ENCODE measurements at regions not wholly inside any gene's neighbourhood (a gene's known extent, or its start where the extent isn't known, plus 50 kb on each side); places are given as distances from the start of the nearest gene placed in this dataset.
"Not testable (repeated sequence)": the region's sequence is repeated elsewhere in the genome, so short reads cannot be mapped to it uniquely, and the experiment has no call there.

DNA sequence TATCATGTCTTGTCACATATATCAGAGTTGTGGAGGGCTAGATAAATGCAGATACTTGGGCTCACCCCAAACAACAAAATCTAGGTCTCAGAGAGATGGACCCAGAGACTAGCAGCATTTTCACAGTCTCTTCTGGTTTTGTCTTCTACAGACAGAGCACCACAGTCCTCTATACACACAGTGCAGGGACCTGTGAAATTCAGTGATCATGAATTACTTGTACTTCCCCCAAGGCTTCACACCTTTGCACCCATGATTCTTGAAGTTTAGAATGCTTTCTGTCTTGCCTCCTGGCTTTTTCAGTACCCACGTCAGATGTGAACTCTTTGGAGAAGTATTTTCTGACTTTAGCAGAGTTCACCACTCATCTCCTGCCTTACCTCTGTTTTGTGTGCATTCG, 371.5 kb upstream of the PRR16 start:
- no peak for DNase-seq

DNA sequence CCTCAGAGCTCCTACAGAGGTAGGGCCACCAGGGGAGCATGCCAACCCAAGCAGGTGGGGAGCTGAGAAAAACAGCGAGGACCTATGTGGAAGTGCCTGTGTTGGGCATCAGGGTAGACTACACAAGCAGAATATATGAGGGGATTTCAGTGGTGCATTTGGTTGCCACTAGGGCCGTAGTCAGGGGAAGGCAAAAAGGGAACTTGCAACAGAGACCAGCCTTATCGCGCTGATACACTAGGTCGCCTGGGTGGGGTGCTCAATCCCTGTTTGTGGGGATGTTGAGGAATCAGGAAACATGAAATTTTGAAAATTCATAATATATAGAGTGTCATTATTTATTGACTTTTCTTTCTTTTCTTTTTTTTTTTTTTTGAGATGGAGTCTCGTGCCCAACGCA, 370.9 kb upstream of the PRR16 start:
- no peak for DNase-seq

DNA sequence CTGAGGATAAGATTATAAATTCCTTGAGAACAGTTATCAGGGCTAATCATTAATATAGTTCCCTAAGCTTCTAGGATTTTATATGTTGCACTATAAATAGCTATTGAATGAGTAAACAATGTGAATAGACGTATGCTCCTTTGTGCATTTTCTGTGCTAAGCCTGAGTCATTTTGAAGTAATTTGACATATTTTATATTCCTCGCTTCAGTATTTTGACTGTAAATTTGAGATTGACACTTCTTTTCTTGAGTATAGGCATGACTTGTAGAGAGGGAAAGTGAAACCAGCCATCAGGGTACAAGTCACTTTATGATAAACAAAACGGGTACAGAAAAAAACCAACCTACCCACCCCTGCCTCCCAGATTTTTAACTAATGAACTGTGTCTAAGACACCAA, 367.7 kb upstream of the PRR16 start:
- DNase-seq, result no peak

DNA sequence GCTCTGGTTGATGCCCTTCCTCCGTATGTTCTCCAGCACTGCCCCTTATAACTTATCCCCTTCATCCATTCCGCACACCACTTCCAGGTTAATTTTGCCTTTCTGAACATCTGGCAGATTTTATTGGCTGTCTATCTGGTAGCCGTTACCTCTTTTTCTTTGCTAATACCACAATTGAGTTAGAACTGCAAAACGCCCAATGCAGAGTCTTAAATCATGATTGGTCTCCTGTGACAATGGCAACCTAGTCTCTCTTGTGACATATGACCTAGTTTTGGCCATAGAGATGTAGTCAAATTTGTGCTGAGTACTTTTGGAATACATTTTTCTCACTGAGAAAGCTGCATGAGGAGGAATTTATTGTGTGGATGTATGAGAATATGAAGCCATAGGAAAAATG, 365.7 kb upstream of the PRR16 start:
- no peak for DNase-seq

DNA sequence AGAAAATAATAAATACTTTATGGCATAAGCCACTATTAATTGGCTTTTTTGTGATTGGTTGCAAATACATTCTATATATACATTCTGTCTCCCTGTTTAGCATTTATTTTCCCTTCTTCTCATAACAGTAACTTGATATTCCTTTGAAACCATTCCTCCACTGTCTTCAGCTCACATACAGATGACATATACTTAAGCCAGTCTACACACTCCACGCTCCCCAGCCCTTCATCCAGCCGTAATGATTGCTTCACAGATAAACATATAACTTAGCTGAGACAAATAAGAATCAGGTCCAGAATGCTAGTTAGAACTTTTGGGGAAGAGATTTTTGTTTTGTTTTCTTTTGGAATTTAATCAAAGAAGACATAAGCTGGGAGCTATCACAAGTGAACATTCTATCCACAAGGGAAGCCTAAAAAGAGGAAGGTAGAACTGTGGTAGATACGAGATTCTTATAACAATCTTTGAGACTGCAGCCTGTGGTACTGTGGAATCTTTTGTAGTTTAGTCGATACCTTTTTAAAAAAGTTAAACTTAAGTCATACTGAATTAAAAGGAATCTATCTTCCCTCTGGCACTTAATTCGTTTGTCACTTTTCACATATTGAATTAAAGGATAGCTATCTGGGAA, 365.1 kb upstream of the PRR16 start:
- DNase-seq, result no peak

DNA sequence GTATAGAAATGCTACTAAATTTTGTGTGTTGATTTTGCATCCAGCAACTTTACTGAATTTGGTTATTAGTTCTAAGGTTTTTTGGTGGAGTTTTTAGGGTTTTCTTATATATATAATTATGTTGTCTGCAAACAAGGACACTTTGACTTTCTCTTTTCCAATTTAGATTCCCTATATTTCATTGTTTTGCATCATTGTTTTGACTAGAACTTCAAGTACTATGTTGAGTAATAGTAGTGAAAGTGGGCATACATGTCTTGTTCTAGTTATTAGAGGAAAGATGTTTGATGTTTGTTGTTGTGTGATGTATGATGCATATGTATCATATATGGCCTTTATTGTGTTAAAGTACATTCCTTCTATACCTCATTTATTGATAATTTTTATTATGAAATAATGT, 362.3 kb upstream of the PRR16 start:
- DNase-seq, result no peak

DNA sequence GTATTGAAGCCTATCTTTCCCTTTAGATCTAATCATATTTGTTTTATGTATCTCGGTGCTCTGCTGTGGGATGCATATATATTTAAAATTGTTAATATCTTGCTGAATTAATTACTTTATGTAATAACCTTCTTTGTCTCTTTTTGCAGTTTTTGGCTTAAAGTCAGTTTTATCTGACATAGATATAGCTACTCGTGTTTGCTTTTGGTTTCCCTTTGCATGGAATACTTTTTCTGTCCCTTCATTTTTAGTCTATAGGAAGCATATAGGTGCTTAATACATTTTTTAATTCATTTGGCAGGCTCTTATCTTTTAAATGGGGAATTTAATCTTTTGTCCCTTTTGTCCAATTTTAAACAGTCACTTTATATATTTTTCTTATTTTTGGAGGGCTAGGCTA, 360.6 kb upstream of the PRR16 start:
- no peak for DNase-seq

DNA sequence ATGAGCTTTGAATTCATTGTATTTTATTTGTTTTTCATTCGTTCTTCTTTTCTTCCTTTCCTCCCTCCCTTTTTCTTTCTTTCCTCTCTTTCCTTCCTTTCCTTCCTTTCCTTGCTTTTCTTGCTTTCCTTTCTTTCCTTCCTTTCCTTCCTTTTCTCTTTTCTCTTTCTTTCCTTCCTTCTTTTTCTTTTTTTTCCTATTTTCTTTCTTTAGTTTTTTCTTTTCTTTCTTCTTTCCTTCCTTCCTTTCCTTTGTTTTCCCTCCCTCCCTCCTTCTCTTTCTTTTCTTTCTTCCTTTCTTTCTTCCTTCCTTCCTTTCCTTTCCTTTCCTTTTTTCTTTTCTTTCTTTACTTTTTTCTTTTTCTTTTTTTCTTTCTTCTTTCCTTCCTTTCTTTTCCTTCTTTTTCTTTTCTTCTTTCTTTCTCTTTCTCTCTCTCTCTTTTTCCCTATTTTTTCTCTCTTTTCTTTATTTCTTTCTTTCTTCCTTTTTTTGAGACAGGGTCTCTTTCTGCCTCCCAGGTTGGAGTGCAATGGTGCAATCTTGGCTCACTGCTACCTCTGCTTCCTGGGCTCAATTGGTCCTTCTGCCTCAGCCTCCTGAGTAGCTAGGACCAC, 357.1 kb upstream of the PRR16 start:
- DNase-seq, result no peak

DNA sequence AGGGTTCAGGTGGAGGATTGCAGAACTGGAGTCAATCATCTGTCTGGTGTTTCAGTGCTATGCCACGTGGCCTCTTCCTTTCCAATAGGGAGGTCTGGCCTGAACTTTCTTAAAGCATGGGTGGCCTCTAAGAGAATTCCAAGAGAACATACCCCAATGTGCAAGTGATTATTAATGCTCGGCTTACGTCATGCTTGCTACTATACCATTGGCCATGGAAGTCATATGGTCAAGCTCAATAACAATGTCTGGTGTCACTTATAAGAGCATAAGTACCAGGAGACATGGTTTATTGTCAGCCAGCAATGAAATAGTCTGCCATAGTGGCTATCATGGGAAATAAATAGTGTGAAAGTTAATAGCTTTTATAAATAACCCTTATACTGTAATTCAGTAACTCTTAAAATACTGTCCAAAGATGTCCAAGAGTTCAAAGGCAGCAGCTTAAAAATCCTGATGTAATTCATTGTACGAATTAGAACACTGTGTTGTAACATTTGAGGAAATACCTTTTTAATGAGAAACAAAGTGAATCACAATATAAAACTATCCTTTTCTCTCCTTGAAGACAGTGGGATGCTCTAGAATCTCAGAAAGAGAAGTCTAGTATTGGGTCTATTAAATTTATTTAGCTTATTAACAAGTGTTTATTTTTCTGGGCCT, 355.4 kb upstream of the PRR16 start:
- no peak for DNase-seq

DNA sequence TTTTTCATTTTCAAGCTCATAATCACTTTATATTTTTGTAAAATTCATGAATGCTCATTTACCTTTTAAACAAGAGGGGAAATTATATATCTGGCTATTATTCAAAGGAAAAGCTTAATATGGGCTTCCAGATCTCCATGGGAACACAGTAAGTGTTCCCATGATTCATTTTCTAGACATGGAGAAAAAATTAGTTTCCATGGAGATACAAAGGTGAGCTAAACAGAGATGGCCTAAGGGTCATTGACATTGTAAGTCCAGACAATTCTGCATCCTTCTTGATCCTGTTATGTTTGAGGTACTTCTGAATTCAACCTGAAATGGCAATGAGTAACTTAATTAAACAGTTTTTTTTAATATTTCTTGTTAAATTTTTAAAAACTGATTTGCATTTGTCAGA, 341.4 kb upstream of the PRR16 start:
- DNase-seq, result no peak

DNA sequence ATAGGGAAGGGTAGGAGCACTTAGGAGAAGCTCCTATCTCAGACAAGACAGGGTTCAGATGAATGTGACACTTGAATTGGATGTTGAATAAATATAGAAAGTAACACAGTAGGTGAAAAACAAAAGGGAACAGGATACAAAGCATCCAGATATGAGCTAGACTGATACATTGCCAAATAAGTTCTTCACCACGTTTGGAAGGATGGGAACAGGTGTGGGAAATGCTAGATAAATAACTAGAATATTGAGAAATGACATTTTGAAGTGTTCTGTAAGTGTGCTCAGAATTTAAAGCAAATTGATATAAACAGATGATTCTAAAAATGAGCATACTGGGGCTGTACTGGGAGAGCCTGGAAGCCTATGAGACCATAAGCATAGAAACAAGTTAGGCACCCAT, 340.1 kb upstream of the PRR16 start:
- no peak for DNase-seq

DNA sequence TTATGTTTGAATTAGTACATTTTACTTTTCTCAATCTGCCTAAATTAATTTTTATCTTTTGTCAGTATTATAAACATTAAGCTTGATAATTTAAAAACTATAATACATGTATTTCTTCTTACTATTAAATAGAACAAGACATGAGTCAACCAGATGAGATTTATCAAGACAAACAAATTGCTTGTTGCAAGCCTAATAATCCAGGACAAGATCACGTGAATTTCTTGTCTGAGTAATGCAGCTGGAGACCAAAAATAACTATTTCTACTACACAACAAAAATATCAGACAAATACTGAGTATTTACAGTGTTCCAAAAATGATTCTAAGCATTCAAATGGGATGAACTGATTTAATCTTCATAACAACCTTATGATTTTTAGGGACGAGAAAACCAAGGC, 339.1 kb upstream of the PRR16 start:
- DNase-seq, result no peak

DNA sequence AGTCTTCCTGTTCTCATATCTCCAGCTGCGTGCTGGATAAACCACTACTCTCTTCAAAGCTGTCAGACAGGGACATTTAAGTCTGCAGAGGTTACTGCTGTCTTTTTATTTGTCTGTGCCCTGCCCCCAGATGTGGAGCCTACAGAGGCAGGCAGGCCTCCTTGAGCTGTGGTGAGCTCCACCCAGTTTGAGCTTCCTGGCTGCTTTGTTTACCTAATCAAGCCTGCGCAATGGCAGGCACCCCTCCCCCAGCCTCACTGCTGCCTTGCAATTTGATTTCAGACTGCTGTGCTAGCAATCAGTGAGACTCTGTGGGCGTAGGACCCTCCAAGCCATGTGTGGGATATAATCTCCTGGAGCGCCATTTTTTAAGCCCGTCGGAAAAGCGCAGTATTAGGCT, 331.8 kb upstream of the PRR16 start:
- DNase-seq, result not testable (repeated sequence)

DNA sequence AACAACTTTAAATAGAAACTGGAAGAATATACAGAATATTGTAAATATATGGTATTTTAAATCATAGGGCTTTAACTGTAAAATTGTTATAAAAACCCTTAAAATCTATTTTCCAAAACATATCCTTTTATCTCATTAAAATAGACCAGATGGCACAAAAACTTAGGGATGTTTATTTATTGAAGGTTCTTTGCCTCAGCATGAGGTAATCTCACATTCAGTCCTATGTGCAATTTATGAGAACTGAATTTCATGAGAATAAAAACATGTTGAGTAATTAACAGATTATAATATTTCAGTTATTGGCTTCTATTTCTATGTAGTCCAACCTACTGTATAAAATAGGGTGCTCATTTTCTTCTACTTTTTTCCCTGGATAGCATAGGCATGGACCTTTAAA, 329.2 kb upstream of the PRR16 start:
- no peak for DNase-seq

DNA sequence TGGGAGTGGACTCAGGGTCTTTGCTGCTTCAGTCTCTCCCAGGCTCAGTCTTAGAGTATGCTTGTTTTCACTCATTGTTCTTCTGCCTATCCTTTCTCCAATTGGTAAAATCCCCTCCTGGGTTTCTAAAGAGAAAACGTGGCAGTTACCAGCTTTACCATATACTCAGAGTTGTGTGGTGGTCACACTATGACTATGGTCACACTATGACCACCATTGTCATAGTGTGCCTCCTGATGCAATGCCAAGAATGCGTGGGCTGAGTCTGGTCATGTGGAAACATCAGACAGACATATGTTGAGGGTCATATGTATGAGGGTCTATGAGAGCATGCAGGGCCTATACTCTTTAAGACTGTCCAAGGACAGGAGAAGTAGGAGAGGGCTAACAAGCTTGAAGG, 326.5 kb upstream of the PRR16 start:
- DNase-seq, result no peak

DNA sequence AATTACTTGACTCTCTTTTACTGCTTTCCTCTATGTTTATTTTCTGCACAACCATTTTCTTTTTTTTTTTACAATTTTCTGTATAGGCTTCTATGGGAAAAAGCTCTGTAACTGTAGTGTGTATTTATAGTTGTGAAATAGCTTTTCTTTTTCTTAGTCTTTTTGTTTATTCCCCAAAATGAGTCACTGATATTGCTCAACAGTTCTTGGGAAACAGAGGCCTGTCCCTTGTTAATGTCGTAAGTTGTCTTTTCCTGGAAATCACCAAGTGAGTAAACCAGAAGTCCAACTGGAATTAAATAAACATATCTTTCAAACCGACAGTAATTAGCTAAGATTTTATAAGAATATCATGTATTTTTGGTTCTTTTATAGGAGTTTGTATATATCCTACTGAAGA, 325.1 kb upstream of the PRR16 start:
- DNase-seq, result no peak

DNA sequence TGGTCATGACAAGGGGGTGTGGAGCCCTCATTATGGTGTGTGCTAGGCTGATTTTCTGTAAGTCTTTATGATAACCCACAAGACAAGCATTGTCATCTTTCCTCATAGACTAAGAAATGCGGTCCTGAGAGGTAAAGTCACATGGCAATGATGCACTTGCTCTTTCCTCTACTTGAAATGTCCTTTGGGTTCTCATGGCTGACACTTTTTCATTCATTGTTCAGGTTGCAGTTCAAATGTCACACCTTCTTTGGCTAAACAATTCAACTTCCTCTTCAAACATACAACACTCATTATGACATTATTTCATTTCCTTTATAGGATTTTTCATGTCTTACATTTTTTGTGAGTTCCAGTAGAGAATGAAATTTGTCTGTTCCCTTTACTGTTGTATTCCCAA, 323.6 kb upstream of the PRR16 start:
- no peak for DNase-seq

DNA sequence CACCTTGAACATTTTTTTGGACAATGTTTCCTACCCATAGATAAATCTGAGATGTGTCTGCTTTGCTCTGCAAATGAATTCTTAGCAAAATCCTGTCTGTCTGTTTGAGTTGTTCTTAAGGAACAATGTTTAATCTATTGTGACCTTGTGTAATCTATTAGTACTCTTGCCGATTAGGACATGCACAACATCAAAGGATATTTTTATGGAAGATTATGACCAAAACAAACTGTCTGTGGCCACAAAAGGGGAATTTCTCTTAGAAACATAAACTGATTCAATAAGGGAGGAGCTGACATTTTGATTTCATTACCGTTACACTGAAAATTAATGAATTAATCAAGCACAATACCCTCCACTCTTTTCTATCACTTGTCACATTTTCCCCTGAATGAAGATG, 323.0 kb upstream of the PRR16 start:
- DNase-seq, result no peak

DNA sequence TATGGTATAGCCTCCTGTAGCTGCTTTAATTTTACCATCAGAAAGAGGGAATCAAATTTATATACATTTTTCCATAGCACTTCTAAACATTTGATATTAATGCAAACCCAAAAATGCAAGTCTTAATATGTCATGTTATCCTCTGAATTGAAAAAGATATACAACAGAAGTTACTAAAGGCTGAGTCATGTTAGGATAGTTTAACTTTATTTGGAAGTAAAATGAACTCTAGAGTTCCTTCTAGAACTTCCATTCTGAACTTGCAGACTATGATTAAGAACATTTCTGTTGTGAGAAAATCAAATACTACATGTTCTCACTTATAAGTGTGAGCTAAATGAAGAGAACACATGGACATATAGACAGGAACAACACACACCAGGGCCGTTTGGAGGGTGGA, 317.3 kb upstream of the PRR16 start:
- no peak for DNase-seq

DNA sequence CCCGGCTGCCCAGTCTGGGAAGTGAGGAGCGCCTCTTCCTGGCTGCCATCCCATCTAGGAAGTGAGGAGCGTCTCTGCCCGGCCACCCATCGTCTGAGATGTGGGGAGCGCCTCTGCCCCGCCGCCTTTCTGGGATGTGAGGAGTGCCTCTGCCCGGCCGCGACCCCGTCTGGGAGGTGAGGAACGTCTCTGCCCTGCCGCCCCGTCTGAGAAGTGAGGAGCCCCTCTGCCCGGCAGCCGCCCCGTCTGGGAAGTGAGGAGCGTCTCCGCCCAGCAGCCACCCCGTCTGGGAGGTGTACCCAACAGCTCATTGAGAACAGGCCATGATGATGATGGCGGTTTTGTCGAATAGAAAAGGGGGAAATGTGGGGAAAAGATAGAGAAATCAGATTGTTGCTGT, 316.2 kb upstream of the PRR16 start:
- DNase-seq, result not testable (repeated sequence)

DNA sequence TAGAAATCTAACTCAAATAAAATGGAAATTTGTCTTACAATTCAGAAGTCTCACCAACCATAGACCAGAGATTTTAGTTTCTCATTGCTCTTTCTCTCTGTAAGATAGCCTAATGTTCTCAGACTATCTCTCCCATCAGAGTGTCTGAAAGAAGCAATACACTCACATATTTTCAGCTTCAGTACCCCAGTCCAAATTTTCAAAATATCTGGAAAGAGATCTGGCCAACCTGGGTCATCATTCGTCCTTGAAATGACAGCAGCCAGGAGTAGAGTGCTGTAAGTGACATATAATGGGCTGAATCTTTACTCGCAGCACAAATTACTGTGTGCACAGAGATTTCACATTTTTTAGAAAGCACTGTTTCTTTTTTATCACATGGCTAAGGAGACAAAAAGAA, 313.3 kb upstream of the PRR16 start:
- DNase-seq, result no peak

DNA sequence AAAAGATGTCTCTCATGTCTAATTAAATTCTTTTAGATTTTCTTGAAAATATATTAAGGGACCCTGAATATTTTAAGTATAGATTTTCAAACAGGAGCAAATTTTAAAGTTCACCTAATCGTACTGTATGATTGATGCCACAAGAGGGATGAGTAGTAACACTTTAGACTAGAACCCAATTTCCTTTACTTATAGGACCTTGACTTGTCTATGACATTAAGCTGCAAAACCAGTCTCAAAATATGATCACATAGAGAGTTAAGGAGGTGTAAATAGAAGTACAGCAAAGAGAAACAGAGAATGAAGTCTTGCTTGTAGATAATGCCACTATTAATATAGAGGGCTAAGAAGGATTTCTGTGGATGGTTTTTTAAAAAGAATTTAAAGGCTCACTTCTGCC, 312.9 kb upstream of the PRR16 start:
- no peak for DNase-seq

DNA sequence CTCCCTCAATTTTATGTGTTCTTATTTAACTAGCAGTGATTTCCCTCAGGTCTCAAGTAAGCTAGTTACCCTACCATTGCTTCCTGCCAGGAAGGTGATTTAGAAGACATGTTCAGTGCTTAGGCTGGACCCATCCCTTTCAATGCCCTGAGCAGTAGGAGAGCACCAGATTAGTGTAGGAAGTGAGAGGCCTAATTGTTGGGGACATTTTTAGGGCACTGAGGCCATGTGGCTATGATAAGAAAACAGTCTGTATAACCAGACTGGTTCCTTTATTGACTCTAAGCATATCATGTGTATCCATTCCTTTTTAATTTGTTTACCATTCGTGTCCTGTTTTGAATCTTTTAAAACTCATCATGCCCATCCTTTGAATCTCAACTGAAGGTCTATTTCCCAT, 312.3 kb upstream of the PRR16 start:
- no peak for DNase-seq

DNA sequence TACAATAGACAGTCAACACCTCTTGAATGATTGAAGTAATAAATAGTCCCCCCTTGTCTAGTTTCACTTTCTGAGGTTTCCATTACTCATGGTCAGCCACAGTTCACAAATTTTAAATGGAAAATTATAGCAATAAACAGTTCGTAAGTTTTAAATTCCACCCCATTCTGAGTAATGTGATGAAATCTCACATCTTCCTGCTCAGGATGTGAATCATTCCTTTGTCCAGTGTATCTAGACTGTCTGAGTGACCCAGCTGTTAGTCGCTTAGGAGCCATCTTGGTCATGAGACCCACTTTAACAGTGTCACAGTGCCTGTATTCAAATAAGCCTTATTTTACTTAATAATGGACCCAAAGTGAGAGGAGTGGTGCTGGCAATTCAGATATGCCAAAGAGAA, 311.6 kb upstream of the PRR16 start:
- no peak for DNase-seq

DNA sequence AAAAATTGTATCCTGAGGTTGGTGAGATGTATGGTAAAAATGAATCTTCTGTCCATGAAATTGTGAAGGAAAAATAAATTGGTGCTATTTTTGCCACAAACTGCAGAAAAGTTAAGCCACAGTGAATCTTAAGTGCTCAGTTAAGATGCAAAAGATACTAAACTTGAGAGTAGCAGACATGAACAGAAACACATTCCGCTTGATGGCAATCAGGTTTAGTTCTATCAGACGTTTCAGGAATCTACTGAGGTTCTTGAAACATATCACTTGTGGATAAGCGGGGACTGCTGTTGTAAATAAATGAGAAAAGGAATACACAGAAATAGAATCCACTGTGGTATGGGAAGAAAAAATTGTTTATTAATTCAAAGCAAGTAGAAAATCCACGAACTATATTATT, 311.2 kb upstream of the PRR16 start:
- no peak for DNase-seq
